ENCODE measurements at regions not wholly inside any gene's neighbourhood (a gene's known extent, or its start where the extent isn't known, plus 50 kb on each side); places are given as distances from the start of the nearest gene placed in this dataset.

DNA sequence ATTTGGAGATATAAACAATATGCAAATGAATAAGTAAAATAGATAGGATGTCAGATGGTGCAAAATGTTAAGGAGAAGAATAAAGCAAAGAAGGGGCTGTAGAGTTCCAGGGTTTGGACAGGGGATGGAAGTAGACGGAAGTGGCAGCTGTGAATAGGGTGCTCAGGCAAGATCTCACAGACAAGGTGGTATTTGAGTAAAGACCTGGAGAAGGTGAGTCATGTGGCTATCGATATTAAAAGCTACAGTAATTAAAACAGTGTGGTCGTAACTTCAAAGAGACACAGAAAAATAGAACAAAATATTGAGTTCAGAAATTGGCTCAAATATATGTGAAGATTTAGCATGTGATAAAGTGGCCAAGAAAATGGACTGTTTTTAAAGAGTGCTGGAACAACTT is 61.3 kb upstream of the SLC38A2 start:
- ATAC-seq (no peak), DNase-seq (no peak)
- intact Hi-C loops (cut with DNase I): loop anchor here in 1 of 2 donors (10.0 kb wide), 1 partner anchor 49 kb away; no protein-coding TSS in a partner anchor

DNA sequence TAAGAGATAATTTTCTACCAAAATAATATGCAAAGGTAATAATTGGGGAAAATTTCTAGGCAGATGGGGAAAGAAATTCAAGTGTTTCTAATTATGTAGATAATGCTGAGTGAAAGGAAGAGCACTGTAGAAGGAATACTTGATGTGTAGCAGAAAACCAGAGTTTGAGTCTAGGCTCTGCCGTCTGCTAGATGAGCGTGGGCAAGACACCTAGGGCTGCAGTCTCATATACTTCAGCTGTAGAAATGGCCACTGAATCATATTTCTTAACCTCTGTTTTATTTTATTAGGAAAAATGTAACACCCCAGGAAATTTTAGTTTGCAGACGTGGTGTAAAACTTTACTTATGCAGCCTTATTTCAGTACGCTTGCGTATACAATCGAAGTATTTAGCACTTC is 59.8 kb upstream of the SLC38A2 start:
- intact Hi-C loops (cut with DNase I): loop anchor here in 1 of 2 donors (10.0 kb wide), 1 partner anchor 48 kb away; no protein-coding TSS in a partner anchor
- no peak for ATAC-seq
- no peak for DNase-seq

DNA sequence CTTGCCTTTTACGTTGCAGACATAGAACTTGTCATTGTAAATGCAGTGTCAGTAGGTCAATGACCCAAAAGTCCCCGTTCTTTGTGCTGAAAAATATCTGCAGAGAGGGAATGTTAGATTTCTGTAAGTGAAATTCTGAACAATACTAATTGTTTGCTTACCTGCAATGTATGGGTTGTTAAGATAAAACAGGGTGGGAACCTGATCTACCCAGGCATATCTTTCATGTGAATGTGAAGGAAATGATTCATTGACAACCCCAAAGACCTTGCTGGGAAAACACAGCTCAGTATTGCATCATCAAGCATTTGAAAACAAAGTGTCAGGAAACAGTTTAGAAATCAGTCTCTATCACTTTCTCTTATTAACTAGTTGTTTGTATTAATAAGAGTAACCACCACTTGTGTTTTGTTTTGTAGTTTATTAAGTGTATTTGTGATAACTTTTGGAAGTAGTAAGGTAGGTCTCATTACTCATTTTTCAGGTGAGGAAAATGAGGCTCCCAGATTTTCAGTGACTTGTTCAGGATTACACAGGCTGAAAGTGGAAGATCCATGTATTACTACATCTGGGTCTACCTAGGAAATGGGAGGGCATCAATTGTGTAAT is 57.9 kb upstream of the SLC38A2 start:
- intact Hi-C loops (cut with DNase I): loop anchor here in 1 of 2 donors (10.0 kb wide), 1 partner anchor 46 kb away; no protein-coding TSS in a partner anchor
- DNase-seq (no peak), ATAC-seq (peak; percentile 56 to 88)

Measured in left cardiac atrium (tissue), 4 donors.